ENCODE measurements at regions not wholly inside any gene's neighbourhood (a gene's known extent, or its start where the extent isn't known, plus 50 kb on each side); places are given as distances from the start of the nearest gene placed in this dataset.

GRCh38 chr3:18082551-18083272, 340.3 kb upstream of the TBC1D5 start:
- no peak for DNase-seq (ENCODE audit: low read depth, low spot score)

DNA sequence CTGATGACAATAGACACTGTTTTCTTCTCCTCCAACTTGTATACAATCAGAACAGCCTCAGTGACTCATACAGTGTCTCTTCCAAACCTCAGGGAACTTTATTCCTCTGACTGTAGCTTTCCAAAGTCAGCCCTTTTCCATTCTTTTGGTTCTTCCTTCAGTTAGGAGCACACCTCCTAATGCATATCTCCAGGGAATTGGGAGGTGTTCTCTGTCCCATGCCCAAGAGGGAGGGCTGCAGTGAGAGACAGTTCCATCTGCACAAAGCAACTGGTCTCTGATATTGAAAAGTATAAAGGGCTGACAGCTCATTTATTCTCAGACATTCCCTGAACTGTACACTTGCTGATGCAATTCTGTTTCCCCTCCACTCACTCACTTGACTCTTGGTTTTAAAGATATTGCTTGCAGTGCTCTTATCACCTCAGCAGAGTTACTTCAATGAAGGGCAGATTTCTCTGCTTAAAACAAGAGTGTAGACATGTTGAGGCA, 337.8 kb upstream of the TBC1D5 start:
- DNase-seq (ENCODE audit: low read depth, low spot score) = no peak

DNA sequence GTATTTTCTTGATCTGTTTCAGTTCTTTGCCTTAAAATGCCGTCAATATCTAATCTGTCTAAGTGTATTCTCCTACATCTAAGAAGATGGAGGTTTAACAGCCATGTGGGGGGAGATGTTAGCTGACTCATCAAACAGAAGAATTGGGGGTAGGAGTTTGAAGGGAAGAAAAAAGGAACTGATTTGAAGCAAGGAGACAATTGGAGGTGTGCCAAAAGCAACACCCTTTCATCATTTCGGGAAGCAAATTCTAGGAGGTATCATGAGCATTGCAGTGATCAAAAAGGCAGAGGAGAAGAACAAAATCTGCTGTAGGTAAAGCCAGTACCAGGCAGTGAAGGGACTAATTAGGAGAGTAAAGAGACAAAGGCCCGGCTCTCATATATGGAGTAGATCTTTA, 337.3 kb upstream of the TBC1D5 start:
- no peak for DNase-seq (ENCODE audit: low read depth, low spot score)

DNA sequence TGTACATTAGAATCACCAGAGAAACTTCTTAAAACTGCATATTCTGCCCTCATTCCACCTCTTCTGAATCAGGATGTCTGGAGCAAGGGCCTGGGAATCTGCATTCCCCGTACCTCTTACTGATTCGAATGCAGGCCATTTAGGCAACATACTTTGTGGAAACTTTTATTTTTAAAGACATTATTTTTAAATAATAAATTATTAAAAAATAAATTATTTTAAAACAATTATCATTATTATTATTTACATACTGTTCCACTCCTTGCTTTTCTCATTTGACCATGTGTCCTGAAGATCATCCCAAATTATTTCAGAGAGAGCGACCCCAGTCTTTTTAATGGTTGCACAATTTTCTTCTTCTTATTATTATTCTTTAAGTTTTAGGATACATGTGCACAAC, 336.6 kb upstream of the TBC1D5 start:
- DNase-seq (ENCODE audit: low read depth, low spot score) = no peak

- no peak for DNase-seq (ENCODE audit: low read depth, low spot score)
Observed at GRCh38 chr3:18077128-18077840, 334.9 kb upstream of the TBC1D5 start.

GRCh38 chr3:18076301-18076700, 333.9 kb upstream of the TBC1D5 start:
- no peak for DNase-seq (ENCODE audit: low read depth, low spot score)

- DNase-seq (ENCODE audit: low read depth, low spot score) = no peak
Observed at GRCh38 chr3:18075799-18076198, 333.4 kb upstream of the TBC1D5 start.

DNA sequence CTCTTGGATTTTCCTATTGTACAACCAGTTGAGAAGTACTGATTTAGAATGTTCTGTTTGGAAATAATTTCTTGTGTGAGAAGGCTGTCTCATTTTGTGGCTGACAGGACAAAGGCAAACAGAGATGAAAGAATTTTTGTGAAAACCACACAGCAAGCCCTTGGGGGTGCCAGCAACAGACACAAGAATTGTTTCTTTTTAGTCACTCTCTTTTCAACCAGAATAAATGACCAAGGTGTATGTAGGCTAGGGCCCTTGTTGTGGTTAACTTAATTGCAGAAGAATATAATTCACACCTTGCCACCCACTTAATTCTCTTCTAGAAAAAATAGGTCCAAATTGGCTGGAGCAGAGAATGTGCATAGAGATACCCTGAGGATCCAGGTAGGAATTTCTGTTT, 329.4 kb upstream of the TBC1D5 start:
- no peak for DNase-seq (ENCODE audit: low read depth, low spot score)

DNA sequence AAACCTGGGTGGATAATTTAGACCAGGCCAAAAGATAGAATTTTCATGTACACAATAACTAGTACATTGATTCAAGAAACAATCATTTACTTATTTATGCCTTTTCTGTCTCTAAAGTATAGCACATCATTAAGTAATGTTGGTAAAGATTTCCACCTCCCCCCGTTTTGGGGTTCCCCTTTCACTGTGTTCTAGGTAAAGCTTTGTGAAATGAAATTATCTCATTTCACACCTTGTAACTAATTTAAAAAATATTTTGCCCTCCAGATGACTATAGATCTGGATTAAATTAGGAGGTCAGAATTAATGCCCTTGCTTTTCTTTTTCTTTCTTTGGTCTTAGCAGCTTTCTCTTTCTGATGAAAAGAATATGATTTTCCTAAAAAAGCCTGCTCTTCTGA, 328.5 kb upstream of the TBC1D5 start:
- no peak for DNase-seq (ENCODE audit: low read depth, low spot score)

GRCh38 chr3:18070231-18070630, 327.8 kb upstream of the TBC1D5 start:
- DNase-seq (ENCODE audit: low read depth, low spot score) = no peak

DNA sequence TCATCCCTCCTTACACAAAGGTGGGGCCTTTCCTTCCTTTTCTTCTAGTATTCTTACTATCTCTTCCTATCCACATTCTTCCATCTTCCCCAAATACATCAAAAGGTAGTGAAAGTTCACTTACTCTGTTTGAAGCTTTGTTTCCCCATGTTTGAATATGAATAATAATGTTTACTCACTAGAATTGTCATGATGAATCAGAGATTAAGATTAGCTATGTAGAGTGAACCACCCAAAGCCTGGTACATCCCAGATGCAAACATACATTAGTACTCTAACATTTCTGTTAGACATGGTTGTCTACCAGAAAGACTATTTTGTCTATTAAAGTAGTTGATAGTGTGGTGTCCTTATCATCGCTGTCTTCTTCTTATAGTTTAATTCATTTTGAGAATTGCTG, 327.1 kb upstream of the TBC1D5 start:
- DNase-seq (ENCODE audit: low read depth, low spot score) = no peak

- DNase-seq (ENCODE audit: low read depth, low spot score) = no peak
Observed at GRCh38 chr3:18066899-18067582, 324.6 kb upstream of the TBC1D5 start.

DNA sequence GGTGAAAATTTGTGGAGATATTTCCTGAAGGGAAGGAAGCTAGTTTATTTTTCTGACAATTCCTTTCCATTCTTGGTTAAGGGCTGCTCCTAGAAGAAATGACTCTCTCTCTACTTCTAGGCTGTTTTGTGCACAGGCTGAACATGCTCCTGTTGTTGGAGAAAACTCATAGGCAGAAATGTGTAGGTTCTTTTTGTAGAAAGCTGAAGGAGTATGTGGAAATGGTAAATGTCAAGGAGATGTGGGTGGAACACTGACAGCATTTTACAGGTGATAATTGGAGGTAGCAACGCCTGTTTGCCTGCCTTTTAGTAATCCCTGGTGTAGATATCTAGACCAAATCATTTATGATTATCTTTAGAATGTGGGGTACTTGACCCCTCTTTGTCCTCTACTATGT, 322.2 kb upstream of the TBC1D5 start:
- no peak for DNase-seq (ENCODE audit: low read depth, low spot score)

GRCh38 chr3:18062657-18063025, 320.2 kb upstream of the TBC1D5 start:
- no peak for DNase-seq (ENCODE audit: low read depth, low spot score)

GRCh38 chr3:18061737-18062656, 319.6 kb upstream of the TBC1D5 start:
- DNase-seq (ENCODE audit: low read depth, low spot score) = no peak

GRCh38 chr3:18058666-18059065, 316.2 kb upstream of the TBC1D5 start:
- no peak for DNase-seq (ENCODE audit: low read depth, low spot score)

DNA sequence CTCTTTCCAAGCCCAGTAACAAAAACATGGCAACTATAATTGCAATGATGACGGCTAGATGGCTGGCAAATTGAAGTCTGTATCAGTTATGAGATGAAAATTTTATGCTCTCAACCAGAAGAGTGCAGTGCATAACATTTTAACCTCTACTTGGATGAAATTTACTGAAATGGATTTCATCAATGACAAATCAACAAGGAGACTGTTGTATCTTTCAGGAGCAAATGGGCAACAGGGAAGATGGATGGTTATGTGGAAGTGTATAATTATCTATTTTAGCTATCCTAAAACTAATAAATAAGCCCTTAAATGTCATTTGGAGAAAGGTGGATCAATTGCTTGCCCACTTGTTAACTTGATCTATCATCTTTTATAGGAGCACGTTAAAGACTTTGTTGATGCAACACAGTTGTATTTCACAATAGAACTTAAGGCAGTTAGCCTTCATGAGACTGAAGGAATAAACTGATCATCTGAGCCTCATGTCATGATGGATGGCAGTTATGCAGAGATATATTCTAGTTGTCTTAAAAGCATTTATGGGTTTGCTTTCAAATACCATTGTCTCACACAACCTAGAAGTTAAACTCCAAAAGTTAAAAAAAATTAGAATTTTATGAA, 315.1 kb upstream of the TBC1D5 start:
- no peak for DNase-seq (ENCODE audit: low read depth, low spot score)

- no peak for DNase-seq (ENCODE audit: low read depth, low spot score)
Observed at GRCh38 chr3:18054625-18055024, 312.2 kb upstream of the TBC1D5 start.

- DNase-seq (ENCODE audit: low read depth, low spot score) = no peak
Observed at GRCh38 chr3:18051306-18051705, 308.9 kb upstream of the TBC1D5 start.

GRCh38 chr3:18049096-18049495, 306.7 kb upstream of the TBC1D5 start:
- DNase-seq (ENCODE audit: low read depth, low spot score) = no peak

- DNase-seq (ENCODE audit: low read depth, low spot score) = no peak
Observed at GRCh38 chr3:18047052-18047451, 304.6 kb upstream of the TBC1D5 start.
